GM21447 (cell line): ENCODE measurements at regions not wholly inside any gene's neighbourhood (a gene's known extent, or its start where the extent isn't known, plus 50 kb on each side); places are given as distances from the start of the nearest gene placed in this dataset.

Source experiments
- ATAC-seq: cut with Tn5 transposase; IDR thresholded peaks from one replicate; pipeline ENCODE4 v1.9.1; 2021; ENCODE audit not compliant: unreplicated experiment

DNA sequence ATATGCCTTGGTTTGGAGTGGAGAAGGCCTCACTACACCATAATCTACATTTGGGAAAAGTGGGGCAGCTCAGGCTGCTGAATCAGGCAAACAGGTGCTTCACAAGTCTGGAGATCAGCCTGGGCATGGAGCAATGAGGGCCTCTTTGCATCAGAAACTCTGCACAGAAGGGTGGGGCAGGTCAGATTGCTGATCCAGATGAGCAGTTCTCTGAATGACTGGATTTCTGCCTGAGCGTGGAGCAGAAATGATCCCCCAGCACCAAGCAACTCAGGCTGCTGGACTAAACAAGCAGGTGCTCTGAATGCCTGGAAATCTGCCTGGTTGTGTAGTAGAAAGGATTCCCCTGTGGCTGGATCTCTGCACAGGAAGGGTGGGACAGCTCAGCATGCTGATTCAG, 605.3 kb upstream of the ZNF804A start:
- ATAC-seq = peak; percentile 58

DNA sequence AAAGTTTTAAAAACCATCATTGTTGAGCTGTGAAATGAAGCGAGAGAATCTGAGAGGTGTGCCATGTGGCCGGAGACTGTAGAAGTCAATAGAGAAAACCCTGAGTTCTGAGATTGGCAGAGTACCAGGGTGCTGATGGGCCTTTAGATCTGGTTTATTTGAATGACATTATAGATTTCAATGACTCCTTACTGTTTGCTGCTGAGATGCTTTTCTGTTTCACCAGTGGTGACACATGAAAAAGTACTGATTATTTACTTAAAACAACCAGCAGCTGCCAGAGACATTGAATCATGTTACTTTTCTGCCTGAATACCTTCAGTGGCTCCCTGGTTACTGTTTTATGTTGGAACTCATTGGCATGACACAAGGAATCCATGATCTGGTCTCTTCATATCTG, 602.7 kb upstream of the ZNF804A start:
- ATAC-seq = no peak

DNA sequence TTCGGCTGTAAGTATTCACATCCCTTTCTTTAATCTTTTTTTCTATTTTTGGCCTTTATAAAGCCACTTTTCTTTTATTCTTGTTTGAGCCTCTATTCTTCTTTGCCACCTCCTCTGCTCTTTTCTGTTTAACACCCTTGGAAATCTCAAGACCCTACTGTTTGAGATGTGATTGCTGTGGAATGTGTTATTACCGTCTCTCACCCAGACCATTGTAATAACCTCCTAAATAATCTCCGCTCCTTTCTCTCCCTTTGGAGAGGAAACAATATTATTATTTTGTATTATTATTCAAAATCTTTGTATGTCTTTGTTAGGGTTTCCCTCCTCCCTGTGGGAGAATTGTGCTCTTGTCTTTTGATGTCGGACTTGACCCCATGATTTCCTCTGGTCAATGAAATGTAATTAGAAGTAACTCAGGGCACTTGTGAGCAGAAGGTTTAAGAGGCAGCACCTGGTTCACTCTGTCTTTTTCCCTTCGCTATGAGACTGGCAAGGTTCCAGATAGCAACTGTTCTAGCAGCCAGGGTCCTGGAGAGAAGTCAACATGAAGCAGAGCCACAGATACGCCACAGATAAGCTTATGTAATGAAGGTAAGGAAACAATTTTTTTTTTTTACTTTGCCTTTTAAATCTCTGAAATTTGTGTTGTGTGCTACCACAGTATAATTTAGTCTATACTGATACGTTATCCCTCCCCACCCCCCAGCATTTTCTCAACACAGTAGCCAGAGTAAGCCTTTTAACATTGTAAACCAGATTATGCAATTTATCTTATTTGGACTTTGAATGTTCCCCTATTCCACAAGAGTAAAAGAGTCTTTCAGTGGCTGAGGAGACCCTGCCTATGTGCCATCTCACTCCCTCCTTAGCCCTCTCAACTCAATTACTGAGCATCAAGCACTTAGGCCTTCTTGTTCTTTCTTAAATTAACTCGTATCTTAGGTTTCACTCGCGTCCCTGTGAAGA, 601.2 kb upstream of the ZNF804A start:
- no peak for ATAC-seq

DNA sequence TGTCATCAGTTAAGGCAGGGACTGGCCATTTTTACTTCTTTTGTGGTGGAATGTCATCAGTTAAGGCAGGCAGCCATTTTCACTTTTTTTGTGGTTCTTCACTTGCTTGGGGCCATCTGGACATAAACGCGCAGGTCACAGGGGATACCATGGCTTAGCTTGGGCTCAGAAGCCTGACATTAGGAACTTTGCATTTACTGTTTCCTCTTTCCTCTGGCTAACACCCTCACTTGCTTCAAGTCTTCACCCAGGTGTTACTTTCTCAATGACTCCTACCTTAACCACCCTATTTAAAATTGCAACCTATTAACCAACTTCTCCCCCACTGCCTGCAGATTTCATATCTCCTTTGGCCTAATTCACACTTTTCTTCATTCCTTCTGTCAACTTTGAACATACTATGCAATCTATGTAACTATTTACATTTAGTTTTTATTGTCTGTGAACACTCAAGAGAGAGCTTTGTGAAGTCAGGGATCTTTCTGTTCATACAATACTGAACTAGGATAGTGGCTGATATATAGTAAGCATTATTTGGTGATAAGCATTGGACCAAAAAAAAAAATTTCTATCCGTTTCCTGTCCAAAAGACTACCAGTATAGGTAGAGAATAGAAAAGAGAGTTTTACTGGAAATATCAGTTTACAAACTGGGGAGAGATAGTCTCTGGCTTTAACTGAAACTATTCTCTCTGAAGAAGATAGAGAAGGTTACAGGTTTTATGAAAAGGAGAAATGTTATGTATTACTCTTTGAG, 600.1 kb upstream of the ZNF804A start:
- peak; percentile 94 for ATAC-seq

DNA sequence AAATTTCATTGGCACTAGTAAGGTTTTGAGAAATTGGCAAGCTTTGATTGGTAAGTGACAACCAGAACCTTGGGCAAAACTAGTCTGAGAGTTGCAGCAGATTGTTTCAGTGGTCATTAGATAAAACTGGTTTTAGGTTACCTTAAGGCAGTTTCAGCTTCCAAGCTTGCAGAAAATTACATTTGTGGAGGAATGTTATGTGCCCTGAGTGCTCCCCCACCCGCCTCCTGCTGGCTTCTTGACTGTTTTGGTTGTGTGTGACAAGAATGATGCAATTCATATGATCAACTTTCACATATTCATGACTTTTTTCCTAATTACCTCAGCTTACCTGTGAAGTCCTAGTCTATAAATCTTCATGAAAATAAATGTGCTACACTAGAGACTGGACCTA, 599.5 kb upstream of the ZNF804A start:
- ATAC-seq = peak; percentile 14

DNA sequence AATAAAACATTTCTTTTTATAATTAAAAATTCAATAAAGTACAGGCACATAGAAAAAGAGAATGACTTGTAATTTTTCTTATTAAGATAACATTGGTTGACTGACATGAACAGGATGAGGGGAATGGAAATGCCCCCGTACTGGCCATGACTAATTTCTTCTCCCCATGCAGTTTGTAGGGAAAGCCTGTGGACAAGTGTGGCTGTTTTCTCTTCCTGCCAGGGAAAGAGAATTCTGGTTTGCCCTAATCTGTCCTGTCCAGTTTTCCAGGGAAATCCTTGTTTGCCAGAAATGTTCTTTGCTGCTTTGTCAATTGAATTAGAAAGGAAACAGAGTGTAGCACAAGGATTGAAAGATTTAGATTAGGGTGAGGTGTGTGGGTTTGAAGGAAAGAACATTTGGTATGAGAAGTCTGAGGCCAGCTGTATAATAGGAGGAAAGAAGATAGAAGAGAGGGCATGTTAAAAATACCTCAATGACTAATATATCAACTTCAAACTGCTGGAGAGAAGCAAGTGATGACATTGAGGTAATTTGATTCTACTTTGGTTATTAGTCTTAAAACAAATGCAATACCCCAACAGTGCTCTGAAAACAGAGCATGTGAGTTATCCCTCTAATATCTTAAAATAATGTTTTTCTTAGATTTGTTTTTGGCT, 593.9 kb upstream of the ZNF804A start:
- ATAC-seq = peak; percentile 83

DNA sequence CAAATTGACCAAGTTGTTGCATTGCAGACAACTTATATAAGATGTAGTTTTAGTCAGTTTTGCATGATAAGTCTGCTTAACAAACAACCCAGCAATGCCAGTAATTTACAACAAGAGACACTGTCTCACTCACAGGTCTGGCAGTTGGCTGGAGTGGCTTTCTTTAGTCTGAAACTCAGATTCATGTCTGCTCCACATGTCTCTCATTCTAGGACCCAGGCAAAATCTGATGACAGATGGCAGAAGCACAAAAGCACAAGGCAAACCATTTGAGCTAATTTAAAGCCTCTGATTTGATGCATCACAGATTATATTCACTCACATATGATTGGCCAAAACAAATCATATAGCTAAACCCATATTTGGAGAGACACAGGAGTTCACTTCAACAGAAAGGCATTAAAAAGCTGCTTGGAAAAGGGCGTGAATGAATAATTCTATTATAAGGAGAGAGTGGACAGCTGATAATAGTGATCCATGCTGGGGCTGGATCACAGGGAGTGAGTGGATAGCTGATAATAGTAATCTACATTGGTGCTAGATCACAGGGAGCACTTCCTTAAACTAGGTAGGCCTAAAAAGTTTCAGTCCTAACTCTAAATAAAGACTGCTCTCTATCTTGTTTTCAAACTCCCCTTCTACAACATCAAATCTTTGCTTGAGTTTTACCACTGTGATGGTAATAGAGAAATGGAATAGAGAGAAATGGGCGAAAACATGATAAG, 593.2 kb upstream of the ZNF804A start:
- peak; percentile 35 for ATAC-seq

DNA sequence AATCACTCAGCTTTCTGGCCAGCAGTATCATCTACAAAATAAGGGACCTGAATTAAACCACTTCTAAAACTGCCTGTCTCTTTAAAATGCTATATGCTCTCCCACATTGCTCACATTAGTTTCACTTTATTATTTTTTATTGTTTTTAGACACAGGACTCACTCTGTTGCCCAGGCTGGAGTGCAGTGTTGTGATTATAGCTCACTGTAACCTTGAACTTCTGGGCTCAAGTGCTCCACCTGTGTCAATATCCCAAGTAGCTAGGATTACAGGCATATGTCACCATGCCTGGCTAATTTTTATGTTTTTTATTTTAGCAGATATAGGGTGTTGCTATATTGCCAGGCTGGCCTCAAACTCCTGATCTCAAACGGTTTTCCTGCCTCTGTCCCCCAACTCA, 591.3 kb upstream of the ZNF804A start:
- ATAC-seq = no peak

DNA sequence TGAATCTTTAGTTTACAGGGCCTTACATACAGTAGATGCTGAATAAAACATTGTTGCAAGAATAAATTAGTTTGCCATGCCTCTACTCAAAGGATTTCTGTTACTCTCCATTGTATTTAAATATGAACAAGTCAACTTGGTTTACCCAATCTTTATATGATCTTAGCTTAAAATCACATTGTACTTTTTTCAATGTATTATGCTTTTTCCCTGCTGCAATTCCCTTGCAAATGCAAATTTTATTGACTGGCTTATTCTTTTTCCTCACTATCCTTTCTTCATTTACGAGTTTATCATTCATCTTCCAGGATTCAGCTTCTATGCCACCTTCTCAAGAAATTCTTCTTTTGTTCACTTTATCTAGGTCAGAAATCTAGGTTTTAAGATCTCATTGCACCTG, 571.4 kb upstream of the ZNF804A start:
- no peak for ATAC-seq

DNA sequence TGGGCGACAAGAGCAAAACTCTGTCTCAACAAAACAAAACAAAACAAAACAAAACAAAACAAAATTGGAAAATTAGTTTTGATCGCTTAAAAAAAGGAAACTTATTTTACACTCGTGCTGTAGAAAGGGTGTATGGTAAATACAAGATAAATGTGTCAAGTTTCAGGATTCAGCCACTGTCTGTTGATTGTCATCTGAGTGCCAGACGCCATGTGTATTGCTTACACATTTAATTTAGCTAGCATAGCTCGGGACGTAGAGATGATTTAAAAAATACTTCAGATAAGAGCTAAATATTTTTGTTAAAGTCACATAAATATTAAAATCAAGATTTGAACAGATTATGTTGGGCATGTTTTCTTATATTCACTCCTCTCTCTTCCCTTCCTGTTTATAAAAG, 568.1 kb upstream of the ZNF804A start:
- no peak for ATAC-seq

DNA sequence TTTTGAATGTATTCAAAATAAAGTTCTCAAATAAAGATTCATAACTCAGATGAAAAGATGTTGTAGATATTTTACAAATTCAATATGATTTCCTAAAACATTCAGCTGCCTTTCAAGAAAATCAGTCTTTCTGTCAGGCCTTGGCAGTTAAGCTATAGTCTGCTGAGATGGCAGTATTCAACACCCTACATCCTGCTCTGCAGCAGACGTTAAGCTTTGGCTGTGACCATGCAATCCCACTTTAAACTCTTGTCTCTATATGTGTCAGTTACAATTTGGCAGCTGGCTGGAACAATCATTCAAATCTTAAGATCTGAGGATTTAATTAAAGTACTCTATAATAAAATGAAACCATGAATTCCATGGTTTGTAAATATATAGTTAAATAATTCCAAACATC, 567.3 kb upstream of the ZNF804A start:
- ATAC-seq = no peak

DNA sequence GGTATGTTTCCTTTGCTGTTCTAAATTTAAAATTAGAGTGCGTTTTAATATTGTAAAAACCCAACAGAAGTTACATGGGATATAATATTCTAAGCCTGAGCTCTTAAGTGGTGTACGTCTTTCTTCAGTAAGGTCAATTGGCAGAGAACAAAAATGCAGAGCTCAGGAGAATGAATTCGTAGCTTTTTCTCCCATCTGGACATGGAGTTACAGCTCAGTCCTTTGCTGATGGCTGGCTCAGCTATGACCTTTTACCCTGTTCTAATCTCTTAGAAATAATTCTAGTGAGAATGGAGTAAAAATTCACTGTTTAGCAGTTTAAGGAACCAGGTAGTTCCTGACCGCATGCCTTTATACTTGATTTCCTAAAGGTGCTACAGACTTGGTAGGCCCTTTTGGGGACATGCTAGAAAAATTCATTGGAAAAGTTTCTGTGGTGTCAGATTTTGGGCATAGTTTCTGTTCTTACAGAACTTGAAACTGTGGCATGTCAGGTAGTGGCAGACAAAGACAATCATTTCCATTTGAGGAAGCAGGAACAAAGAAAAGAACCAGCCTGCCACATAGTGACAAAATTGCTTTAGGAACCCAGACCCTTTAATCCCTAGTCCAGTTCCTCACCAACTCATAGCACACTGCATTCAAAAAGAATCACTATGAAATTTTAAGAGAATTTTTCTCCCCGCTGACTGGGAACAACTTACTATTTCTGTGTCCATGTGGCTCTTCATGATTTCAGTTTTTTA, 566.8 kb upstream of the ZNF804A start:
- ATAC-seq = no peak

DNA sequence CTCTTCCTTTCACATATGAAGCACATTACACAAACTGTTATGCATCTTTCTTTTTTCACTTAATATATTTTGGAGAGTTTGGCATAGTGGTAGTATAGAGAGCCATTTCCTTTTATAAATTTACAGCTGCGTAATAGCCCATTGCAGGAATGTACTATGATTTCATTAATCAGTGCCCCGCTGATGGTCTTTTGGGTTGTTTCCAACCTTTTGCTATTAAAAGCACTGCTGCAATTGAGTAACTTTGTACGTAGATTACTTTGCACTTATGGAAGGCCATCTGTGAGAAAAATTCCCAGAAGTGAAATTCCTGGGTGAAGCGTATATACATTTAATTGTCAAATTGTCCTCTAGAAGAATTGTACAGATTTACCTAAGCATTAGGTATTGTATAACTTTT, 565.3 kb upstream of the ZNF804A start:
- no peak for ATAC-seq

DNA sequence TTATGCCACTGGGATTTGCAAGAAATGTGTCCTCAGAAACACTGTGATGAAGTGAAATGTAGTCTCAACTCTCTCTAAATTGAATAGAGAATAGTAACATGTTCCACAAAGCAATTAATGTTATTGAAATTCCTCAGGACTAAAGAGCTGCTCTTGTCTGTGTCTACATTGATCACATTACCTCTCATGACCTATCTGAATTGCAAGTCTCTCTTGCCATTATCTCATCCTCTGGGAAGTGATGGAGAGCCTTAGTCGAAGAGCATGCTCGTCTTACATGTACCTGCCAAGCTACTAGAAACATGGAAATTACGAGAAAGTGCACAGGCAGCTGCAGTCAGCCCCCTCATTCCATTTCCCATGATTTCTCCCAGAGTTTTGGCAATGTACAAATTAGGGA, 561.1 kb upstream of the ZNF804A start:
- no peak for ATAC-seq

DNA sequence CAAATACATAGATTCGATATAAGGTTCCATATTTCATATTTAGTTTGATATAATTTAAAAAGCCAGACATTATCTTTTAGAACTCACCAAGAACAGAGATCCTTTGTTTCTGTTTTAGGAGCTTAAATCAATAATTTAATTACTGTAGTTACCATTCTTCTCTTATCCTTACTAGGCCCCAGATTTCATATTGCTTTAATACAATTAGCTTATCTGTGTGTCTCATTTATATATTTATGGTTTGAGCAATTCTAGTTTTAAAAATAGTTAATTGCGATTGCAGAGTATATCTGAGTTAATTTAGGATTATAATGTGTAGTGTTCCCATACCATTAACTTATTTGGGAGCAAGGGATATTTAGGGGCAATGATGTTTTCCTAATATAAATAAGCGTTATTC, 558.8 kb upstream of the ZNF804A start:
- ATAC-seq = no peak

DNA sequence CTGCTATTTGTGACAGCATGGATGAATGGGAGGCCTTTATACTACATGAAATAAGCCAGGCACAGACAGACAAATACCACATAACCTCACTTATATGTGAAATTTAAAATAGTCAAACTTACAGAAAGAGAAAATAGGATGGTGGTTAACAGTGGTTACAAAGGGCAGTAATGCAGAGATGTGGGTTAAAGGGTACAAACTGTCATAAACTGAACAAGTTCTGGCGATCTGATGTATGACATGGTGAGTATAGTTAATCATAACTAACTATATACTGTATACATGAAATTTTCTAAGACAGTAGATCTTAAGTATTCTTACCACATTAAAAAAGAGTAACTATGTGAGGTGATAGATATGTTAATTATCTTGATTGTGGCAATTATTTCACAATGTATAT, 558.1 kb upstream of the ZNF804A start:
- ATAC-seq = no peak

DNA sequence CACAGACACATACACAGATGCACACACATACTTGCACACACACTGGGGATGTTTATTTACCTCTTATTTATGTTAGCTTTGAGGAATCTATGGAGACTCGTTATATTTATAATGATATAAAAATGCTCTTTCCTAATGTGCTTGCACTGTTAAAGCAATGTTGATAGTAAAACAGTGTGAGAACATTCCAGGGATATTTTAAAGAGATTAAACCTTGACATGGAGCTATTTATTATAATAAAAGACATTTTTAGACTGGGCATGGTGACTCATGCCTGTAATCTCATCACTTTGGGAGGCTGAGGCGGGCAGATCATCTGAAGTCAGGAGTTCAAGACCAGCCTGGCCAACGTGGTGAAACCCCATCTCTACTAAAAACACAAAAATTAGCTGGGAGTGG, 557.3 kb upstream of the ZNF804A start:
- ATAC-seq = no peak

DNA sequence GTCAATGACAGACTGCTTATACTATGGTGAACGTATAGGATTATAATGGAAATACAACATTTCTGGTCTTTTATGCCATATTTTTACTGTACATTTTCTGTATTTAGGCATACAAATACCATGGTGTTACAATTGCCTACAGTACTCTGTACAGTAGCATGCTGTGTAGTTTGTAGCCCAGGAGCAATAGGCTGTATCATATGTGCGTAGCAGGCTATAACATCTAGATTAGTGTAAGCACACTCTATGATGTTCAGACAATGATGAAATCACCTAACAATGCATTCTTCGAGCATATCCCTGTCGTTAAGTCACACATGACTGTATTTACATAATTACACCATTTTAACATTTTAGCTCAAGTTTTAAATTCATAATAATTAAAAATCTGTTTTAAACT, 556.6 kb upstream of the ZNF804A start:
- ATAC-seq = no peak

DNA sequence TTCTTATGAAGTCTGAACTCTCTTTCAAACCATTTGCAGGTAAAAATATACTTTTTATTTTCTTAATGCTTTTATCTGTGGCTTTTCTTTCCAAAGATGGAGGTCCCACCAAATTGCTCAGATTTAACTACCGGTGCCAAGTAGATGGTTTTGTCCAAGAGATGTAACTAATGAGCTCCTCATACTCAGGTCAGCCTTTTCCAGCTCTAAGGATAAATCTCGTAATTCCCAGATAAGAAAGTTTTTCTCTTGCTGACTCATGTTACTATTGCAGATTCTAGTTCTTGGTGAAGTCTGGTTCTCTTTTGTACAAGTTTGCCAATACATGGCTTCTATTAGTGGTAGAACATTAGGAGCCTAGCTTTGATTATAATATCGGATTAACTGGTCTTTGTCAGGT, 550.8 kb upstream of the ZNF804A start:
- ATAC-seq = no peak

DNA sequence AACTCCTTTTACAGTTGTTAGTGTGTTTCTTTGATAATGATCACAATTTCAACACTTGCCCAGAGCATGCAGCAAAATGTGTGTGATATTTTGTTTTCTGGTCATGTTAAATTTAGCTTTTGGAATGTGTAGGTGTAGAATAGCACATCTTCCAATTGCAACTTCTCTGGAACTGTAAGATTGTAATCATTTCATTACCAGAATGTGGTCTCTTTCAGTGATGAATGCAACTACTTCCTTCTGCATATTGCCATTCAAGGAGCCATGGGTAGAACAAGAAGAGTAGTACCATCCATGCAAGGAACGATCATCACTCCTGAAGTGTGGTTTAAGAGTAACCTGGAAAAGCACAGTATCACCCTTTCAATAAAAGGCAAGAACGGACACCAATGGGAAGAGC, 548.8 kb upstream of the ZNF804A start:
- no peak for ATAC-seq
